COLO829 (cell line): ENCODE measurements at regions not wholly inside any gene's neighbourhood (a gene's known extent, or its start where the extent isn't known, plus 50 kb on each side); places are given as distances from the start of the nearest gene placed in this dataset.

Source experiments
- DNase-seq: peaks from one replicate; pipeline ENCODE4 v3.0.0; 2012; ENCODE audit warnings: low spot score

DNA sequence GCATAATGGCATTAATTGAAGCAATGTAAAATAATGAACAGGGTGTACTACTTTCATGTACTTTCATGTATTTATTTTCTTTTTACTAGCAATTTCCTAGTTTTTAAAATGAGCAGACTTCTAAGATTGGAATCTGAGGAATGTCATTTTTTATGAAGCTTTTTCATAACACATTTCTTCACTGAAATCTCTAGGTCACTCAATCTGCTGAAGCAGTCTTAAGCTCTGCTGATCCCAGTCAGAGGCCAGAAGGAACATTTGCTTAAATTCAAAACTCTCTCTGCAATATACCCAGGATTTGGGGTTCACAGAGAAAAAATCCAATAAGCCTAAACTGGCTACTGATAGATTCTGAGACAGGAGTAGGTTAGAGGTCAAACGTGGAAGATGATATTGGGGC lies 73.6 kb upstream of the CNTN1 start:
- DNase-seq, result no peak

DNA sequence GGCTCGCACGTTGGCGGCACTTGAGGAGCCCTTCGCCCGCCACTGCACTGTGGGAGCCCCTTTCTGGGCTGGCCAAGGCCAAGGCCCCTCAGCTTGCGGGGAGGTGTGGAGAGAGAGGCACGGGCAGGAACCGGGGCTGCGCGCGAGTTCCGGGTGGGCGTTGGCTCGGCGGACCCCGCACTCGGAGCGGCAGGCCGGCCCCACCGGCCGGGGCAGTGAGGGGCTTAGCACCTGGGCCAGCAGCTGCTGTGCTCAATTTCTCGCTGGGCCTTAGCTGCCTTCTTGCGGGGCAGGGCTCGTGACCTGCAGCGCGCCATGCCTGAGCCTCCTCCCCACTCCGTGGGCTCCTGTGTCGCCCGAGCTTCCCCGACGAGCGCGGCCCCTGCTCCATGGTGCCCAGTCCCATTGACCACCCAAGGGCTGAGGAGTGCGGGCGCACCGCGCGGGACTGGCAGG lies 71.6 kb upstream of the CNTN1 start:
- no peak for DNase-seq

DNA sequence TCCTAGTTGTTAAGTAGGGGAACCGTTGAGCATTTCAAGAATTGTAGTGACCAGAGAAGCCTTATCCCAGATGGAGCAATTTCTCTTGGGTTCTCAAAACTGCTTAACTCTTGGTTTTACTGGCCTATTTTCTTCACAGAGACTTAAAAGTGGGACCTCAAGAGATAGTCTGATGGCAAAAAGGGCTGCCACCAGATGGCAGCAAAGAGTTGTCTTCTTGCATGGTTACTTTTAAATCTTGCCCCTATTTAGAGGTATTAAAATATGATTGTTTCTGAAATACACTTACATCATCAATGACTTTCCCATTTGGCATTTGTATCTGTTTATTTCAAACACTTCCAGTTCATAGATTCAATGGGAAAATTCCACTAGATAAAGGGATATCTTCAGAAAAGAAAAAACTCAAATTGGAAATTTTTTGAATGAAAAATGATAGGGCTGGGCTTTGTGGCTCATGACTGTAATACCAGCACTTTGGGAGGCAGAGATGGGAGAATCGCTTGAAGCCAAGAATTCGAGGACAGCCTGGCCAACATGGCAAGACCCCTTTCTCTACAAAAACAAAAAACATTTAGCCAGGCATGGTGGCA lies 69.9 kb upstream of the CNTN1 start:
- DNase-seq, result peak; percentile 27

DNA sequence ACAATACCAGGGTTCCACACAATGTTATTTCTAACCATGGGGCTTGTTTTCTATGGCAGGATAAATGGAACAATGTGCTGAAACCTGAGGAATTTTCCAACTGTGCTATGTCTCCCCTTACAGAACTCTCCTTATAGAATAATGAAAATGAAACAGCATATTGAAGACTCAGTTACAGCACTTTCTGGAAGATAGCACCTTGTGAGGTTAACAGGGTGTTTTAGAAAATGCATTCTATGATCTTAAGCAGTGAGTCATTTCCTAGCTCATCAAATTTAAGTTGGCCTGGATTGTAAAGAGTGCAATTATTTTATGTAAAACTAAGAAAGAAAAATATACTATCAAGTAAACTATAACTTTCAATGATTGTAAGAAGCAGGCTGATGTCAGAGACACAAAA lies 60.1 kb upstream of the CNTN1 start:
- no peak for DNase-seq

DNA sequence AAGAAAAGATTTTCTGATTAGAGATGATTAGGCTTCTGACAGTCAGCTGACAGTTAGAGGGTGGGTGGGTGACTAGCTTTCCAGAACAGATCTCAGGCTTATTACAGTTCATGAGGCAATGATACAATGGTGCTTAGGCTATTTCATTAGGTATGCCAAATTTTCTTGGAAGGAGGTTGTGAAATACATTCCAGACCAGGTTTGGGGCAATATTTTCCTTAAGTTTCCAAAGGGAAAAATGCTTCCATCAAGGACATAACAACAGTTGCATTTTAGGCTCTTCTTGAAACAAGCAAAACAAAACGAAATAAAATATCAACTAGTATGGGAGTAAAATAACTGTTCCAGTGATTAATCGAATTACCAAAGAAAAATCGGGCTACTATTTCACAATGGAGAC lies 59.3 kb upstream of the CNTN1 start:
- no peak for DNase-seq

DNA sequence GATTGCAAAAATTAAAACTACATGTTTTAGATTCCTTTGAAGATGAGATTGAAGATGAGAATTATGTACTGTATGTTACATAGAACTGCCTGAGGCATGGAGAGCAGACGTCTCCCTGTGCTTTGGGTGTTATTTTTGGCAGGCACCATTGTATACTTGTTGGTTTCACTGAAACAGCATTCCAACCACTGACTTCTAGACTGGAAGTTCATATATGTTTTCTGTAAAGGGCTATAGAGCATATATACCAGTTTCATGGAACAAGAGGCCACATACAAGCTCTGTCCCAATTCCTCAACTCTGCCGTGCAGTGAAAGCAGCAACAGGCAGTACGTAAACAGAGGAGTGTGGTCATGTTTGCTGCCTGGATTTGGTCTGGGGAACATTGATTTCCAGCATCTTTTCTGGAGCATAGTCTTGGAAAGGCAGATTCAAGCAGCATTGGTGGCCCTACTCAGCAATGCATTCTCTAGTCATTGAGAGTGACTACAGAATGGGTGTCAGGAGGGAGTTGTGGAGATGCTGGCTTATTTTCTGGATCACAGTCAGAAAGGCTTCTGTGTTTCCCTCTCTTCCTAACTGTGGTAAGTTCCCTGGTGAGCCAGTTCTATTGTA lies 57.6 kb upstream of the CNTN1 start:
- DNase-seq, result no peak

DNA sequence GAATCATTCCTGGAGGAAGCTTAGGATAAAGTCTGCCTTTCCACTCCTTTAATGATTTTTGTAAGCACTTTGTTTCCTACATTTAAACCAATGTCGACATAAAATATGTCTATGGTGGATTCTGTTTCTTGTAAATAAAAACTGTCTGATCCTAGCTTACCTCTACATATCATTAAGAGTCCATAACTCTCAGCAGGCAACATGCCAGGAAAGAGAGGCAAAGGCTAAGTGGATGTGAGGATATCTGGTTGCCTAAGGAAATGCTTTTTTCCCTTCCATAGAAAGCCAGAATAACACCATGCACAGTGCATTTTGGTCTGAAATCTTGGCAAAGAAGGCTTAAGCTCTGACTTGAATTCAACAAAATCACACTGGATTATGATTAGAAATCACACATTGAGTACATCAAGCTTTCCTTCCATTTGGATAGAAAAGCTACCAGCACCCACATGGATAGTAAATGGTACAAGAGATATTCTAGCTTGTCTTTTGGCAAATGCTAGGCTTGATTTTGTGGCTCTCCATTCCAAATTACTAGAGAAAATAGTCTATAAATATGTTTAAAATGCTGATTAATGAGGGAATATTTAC lies 57.0 kb upstream of the CNTN1 start:
- DNase-seq, result no peak
